ENCODE measurements at regions not wholly inside any gene's neighbourhood (a gene's known extent, or its start where the extent isn't known, plus 50 kb on each side); places are given as distances from the start of the nearest gene placed in this dataset.

DNA sequence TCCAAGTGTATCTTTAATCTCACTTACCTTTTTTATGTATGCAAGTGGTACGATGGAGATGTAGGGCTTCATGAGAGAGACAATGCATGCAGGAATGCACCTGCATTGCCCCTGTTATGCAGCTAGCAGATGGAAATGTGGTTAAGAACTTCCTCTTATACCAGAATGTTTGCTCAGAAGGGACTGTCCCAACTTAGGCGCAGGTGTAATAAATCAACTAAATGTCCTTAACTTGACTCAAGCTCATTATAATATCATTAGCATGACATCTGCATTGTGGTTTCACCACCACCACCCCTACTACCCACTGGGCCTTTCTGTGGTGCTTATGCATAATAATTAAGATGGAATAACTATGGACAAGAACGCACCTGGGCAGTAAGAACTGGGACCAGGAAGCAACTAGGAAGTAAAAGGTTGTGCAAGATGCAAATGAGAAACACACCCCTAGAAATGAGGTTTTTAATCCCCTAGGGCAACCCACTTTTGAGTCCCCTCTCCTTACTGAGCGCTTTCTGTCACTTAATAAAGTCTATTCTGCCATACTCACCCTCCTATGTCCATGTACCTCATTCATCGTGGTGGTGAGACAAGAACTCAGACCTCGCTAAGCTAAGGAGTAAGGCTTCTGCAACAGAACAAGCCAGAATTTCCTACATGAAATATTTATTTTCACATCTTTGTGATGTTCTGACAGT lies 1103.3 kb upstream of the B3GALT2 start:
- peak in 2 of 3 donors; percentile 62 to 73 for DNase-seq

DNA sequence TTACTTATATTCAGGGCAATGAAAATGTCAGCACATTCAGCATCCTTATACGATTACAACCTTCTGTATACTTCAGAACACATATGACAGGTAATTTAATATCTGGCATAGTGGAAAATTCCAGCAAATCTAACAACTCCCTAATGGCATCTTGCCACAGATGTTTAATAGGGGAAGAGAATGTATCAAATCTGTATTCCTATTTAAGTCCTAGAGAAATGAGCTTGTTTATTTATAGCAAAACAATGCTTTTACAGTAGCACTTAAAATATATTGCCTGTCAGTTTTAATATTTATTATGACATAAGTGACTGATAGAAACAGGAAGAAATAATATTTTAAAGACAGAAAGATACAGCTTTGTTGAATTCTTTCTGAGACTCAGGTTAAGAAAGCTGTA lies 1101.8 kb upstream of the B3GALT2 start:
- DNase-seq, result no peak
- Histone ChIP-seq H3K27me3 (no peaks in the 10 kb centered on the region), H3K27ac (no peak overlapping the region), H3K9me3 (no peaks in the 10 kb centered on the region), H3K4me3 (no peak overlapping the region), H3K36me3 (no peaks in the 10 kb centered on the region), H3K4me1 (no peaks in the 10 kb centered on the region)
- no peak for TF ChIP-seq POLR2A (IDR thresholded peaks at IDR 0.05)
- TF ChIP-seq, protein P1, sequence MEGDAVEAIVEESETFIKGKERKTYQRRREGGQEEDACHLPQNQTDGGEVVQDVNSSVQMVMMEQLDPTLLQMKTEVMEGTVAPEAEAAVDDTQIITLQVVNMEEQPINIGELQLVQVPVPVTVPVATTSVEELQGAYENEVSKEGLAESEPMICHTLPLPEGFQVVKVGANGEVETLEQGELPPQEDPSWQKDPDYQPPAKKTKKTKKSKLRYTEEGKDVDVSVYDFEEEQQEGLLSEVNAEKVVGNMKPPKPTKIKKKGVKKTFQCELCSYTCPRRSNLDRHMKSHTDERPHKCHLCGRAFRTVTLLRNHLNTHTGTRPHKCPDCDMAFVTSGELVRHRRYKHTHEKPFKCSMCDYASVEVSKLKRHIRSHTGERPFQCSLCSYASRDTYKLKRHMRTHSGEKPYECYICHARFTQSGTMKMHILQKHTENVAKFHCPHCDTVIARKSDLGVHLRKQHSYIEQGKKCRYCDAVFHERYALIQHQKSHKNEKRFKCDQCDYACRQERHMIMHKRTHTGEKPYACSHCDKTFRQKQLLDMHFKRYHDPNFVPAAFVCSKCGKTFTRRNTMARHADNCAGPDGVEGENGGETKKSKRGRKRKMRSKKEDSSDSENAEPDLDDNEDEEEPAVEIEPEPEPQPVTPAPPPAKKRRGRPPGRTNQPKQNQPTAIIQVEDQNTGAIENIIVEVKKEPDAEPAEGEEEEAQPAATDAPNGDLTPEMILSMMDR (IDR thresholded peaks at IDR 0.05), result no peak

More for the DNA sequence above, 1103.3 kb upstream of the B3GALT2 start:
- H3K27ac ChIP-seq, result peak overlapping the region in 1 of 4 donors; percentile 26
- no peaks in the 10 kb centered on the region for H3K27me3 ChIP-seq
- H3K9me3 ChIP-seq, result no peaks in the 10 kb centered on the region
- no peaks in the 10 kb centered on the region for H3K36me3 ChIP-seq
- H3K4me3 ChIP-seq, result no peak overlapping the region
- no peak for TF ChIP-seq POLR2A (IDR thresholded peaks at IDR 0.05)
- TF ChIP-seq, protein P1 (IDR thresholded peaks at IDR 0.05), result no peak
- no peaks in the 10 kb centered on the region for H3K4me1 ChIP-seq

DNA sequence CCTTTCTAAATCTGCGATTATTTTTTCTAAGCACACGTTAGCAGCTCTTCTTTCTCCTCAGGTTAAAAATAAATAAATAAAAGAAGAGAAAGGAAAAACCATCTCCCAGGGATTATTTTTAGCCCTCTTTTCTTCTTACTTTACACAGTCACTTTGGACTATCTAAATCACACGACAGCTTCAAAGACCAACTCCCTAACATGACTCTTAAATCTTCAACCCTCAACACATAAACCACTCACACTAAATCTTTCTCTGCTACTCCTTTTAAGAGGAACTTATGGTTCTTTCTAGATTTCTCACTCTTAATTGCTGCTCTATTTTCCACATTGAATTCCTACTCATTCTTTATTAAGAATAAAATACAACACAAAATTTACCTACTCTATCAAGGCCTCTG lies 1095.0 kb upstream of the B3GALT2 start:
- Histone ChIP-seq H3K27me3 (no peaks in the 10 kb centered on the region), H3K36me3 (no peaks in the 10 kb centered on the region), H3K27ac (no peak overlapping the region), H3K9me3 (no peaks in the 10 kb centered on the region), H3K4me1 (no peaks in the 10 kb centered on the region), H3K4me3 (no peak overlapping the region)
- no peak for DNase-seq
- TF ChIP-seq, protein P1 (IDR thresholded peaks at IDR 0.05), result no peak
- TF ChIP-seq POLR2A (IDR thresholded peaks at IDR 0.05), result no peak

DNA sequence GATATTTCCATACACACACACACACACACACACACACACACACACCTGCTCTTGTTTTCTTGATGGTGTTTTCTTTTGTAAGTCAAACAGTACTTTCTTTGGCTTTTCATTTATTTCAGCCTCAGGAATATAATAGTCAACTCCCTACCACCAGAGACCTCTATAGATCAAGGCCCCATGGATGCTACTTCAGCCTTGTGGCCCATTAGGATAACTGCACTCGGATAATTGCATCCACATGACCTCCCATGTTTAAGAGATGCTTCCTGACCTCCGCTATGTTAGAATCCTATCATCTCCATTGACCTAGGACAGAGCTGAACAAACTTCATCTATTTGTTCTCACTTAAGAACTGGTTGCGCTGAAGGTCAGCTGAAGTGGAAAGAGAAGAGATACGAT lies 1094.0 kb upstream of the B3GALT2 start:
- no peaks in the 10 kb centered on the region for H3K9me3 ChIP-seq
- no peak overlapping the region for H3K4me3 ChIP-seq
- no peak for DNase-seq
- TF ChIP-seq, protein P1 (IDR thresholded peaks at IDR 0.05), result no peak
- no peak for TF ChIP-seq POLR2A (IDR thresholded peaks at IDR 0.05)
- H3K36me3 ChIP-seq, result no peaks in the 10 kb centered on the region
- no peaks in the 10 kb centered on the region for H3K4me1 ChIP-seq
- no peaks in the 10 kb centered on the region for H3K27me3 ChIP-seq
- no peak overlapping the region for H3K27ac ChIP-seq

DNA sequence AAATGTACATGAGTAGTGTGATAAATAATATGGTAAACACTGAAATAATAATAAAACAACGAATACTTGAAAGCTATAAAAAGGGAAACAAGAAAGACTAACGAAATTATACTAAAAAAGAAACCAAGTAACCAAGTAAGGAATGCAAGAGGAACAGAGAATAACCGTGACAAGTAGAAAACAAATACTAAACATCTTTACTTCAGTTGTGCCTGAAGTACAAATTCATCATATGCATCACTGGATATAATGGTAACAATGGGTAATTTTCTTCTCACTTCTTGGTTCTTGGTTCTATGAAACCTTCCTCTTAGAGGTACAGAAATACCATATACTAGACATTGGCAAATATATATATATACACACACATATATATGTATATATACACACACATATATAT lies 1093.6 kb upstream of the B3GALT2 start:
- H3K9me3 ChIP-seq, result no peaks in the 10 kb centered on the region
- H3K4me3 ChIP-seq, result no peak overlapping the region
- H3K27ac ChIP-seq, result no peak overlapping the region
- H3K36me3 ChIP-seq, result no peaks in the 10 kb centered on the region
- no peaks in the 10 kb centered on the region for H3K4me1 ChIP-seq
- H3K27me3 ChIP-seq, result no peaks in the 10 kb centered on the region
- TF ChIP-seq POLR2A (IDR thresholded peaks at IDR 0.05), result no peak
- no peak for DNase-seq

DNA sequence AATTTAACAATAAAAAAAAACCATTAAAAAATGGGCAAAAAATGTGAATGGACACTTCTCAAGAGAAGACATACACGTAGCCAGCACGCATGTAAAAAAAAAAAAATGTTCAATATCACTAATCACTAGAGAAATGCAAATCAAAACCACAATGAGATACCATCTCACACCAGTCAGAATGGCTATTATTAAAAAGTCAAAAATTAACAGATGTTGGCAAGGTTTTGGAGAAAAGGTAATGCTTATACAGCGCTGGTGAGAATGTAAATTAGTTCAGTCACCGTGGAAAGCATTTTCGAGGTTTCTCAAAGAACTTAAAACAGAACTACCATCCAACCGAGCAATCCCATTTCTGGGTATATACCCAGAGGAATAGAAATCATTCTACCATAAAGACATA lies 1091.5 kb upstream of the B3GALT2 start:
- TF ChIP-seq POLR2A (IDR thresholded peaks at IDR 0.05), result no peak
- TF ChIP-seq, protein P1 (IDR thresholded peaks at IDR 0.05), result no peak
- Histone ChIP-seq H3K4me1 (no peaks in the 10 kb centered on the region), H3K27me3 (no peaks in the 10 kb centered on the region)

More for the DNA sequence above, 1091.5 kb upstream of the B3GALT2 start:
- Histone ChIP-seq H3K9me3 (no peaks in the 10 kb centered on the region), H3K36me3 (no peaks in the 10 kb centered on the region), H3K27ac (no peak overlapping the region), H3K4me3 (no peak overlapping the region)
- DNase-seq, result no peak
